ENCODE measurements at regions not wholly inside any gene's neighbourhood (a gene's known extent, or its start where the extent isn't known, plus 50 kb on each side); places are given as distances from the start of the nearest gene placed in this dataset.
"Not testable (repeated sequence)": the region's sequence is repeated elsewhere in the genome, so short reads cannot be mapped to it uniquely, and the experiment has no call there.

DNA sequence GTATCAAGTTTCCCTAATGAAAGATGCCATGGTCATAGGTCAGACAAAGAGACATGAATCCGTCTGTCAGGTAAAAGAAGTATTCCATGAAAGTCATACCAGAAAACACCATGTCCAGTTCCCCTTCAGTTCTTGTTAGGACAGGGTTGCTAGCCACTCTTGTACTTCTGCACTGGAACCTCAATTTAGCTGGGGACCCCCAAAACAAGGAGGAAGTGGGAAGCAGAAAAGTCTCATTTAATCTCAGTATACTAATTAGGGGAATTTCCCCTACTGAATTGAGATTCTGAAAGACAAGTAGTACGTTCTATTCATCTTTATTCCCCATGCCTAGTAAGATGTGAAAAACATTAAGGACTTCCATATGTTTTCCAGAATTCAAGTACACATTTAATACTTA is 1289.9 kb upstream of the B3GALT2 start:
- no peak for DNase-seq

DNA sequence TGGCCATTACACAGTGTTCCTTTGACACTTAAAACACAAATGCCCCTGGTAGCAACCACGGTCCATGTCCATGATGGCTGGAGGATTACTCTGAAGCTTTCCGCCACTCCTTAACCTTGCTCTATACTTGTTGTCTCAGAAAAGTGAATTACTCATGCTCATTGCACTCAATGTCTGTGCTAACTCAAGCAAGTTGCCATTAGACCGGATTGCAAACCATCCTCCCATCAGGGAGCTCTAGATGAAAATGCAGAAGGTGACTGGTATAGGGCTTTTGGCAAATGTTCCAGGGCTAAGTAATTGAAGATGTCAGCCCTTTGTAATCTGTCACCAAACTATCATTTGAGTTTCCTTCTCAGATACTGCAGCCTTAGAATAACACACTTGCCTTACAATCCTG is 1288.3 kb upstream of the B3GALT2 start:
- no peak for DNase-seq

DNA sequence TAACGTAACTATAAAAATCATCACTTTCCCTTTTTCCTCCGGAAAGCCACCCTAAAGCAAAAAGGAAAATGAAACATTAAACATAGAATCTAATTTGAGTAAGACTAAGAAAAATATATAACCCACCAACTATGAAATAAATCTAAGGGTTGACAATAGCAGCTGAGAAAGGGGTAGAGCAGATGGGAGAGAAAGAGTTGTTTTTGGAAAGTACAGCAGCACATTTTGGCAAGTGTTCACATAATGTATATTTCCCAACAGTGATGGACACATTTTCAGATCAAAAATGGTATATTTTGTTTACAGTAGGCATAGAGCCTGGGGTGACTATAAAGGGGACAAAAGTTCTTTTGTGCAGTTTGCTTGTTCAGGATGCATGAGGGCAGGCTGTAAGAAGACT is 1287.4 kb upstream of the B3GALT2 start:
- DNase-seq: no peak

DNA sequence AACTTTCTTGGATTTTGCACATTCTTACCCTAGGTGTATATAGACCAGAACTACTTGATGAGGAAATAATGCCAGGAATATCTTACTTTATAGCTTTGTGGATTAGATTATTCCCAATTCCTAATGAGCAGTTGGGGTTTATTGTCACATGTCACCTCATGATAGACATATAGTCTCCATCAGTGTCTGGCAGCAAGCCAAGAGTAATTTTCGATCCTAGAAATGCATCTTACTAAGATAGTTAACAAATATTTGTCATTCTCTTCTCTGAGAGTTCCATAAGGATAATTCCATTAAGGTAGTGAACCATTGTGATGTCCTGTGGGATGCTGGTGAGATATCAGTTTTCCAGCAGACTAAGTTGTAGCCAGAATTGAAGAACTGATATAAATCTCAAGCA is 1282.9 kb upstream of the B3GALT2 start:
- DNase-seq: no peak

DNA sequence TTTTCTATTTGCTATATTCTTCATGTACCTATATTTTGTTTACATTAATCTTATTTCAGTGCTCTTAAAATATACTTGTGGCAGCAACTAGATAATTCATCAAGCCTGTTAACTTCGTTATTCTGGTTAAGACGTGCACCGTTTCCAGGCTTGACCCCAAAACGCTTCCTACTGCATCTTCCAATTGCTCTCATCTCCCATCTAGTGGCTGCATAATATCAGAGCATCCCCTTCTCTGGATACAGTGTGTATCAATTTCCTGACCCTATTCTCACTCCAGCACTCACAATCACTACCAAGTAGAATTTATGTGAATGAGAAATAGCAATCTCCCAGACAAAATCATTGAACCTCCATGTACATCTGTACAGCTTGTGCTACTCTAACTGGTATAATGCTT is 1280.3 kb upstream of the B3GALT2 start:
- no peak for DNase-seq

DNA sequence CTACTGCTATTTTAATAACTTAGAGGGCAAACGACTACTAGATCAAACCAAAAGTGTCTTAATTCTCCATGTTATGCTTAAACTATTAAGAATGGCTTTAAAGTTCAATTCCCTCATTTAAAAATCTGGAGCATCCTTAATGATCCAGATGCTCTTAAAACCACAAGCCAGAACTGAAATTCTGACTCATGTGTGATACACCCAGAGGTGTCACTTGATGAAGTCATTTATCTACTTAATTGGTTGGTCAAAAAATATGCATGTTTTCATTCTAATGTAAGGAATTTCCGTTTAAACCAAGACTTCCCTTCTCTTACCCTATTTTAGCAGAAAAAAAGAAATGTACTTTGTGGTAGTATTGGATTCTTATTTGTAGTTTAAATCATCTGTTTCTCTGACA is 1261.2 kb upstream of the B3GALT2 start:
- no peak for DNase-seq

DNA sequence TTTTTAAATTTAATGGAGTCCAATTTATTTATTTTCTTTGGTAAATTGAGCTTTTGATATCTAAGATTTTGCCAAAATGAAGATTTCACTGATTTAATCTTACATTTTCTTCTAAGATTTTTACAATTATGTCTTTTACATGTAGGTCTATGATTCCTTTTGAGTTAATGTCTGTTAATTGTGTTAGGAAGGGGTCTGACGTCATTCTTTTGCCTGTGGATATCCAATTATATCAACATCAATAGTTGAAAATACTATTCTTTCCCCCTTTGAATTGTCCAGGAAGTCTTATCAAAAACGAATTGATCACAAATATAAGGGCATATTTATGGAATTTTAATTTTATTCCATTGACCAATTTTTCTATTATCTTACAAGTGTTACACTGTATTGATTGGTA is 1258.8 kb upstream of the B3GALT2 start:
- no peak for DNase-seq

DNA sequence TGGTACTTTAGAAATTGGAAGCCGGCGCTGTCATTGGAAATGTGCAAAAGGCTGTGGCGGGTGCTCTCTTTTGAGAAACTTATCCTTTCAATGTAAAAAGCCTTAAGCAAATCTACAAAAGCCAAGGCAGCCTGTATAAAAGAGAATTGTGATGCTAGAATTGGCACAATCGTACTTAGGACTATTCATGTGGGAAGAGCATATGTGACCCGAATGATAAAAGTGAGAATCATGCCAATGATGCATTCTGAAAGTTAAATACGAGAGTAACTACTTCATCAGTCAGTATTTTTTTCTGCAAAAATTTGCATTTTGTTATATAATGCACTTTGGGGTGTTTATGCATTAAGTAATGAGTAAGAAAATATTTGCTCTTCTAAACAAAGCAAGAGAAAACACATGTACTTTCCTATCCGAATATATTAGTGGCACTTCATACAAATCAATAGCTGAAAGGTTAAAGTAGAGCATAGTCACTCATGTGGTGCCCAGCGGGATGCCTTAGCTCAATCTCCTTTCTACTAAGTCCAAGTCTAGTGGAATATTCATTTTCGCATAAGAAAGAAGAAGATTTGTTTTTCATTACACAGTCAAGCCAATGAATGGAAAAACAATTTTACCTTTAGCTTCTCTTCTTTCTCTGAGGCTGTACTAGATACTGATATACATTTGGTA is 1256.6 kb upstream of the B3GALT2 start:
- no peak for DNase-seq

DNA sequence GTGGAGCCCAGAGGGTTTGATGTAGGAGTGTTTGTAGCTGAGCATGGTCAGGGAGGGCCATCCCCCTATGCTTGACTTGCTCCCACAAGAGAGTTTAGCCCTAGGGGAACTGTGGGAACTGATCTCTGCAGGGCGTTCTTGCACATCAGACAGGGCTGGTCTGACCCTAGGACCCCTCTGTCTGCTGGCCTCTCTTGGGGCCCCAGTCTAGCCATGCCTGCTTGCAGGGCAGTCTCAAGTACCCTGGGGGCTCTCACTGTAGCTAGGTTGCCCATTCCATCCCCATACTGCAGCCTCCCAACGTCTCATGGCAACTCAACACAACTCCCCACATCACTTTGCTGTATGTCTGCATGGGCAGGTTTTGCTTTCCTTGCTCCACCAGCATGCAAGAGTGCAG is 1250.7 kb upstream of the B3GALT2 start:
- DNase-seq: no peak

DNA sequence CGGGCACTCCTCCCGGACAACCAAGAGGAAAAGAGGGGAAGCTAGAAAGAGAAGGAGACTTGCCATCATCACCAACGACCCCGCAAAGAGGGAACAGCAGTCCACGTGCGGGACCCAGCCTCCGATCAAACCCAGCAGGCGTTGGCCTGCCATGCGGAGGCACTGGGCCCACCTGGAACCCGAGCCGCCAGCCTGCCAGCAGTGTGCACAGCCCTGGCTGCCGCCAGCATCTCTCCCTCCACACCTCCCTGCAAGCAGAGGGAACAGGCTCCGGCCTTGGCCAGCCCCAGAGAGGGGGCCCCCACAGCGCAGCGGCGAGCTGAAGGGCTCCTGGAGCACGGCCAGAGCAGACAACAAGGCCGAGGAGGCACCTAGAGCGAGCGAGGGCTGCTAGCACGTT is 1244.7 kb upstream of the B3GALT2 start:
- no peak for DNase-seq

DNA sequence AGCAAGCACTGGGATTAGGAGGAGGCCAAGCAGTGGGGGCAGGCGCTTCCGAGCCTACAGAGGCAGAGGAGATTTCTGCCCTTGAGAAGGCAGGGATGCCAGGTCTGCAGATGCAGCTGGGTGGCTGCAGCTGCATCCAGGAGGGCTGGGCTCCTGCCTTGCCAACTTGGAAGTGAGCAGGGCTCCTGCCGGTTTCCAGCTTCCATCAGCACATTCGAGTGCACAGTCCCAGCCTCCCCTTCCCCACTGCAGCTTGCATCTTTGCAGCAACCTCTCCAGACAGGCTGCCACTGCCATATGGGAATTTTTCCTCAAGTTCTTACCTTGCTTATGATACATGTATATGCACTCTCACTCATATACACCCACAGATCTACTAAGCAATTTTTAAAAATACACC is 1234.3 kb upstream of the B3GALT2 start:
- no peak for DNase-seq

DNA sequence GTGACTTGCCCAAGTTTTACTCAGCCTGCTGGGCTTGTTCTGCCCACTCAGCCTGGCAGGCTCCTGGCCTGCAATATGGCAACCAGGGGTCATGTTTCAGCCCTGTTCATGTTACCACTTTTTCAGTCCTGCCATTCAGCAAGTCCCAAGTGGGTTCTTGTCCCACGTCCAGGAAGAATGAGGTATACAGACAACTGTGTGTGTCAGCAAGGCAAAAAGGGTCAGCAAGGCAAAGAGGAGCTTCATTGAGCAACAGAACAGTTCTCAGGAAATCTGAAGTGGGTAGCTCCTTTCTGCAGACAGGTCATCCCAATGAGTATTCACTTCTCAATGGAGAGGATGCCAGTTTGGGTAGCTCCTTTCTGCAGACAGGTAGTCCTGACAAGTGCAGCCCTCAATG is 1233.3 kb upstream of the B3GALT2 start:
- DNase-seq: no peak

DNA sequence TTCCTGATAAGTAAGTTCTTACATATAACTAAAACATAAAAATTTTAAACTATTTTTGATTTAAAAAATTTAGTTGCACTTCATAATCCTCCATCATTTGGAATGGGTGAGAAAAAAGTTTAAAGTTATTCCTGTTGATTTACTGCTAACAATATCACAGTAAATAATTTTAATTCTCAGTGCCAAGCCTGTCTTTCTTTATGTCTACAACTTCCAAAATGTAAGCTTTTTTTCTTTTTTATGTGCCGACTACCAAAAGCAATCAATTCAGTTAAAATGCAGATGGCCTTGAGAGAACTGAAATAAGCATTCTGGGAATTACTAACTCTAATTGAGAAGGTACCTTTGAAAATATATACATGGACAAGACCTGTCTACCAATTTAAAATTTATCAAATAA is 1224.3 kb upstream of the B3GALT2 start:
- no peak for DNase-seq

DNA sequence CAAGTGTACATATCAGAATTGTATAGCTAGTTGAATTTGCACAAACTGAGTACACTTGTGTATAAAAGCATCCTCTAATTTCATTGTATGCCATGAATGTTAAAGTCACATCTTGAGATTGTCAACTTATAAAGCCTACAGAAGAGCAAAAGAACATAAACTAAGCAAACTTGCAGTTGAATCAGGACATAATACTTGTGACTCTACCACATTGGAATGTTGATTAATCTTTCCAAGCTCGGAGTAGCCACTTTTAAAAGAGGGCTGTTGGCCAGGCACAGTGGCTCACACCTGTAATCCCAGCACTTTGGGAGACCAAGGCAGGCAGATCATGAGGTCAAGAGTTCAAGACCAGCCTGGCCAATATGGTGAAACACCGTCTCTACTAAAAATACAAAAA is 1220.8 kb upstream of the B3GALT2 start:
- DNase-seq: not testable (repeated sequence)

DNA sequence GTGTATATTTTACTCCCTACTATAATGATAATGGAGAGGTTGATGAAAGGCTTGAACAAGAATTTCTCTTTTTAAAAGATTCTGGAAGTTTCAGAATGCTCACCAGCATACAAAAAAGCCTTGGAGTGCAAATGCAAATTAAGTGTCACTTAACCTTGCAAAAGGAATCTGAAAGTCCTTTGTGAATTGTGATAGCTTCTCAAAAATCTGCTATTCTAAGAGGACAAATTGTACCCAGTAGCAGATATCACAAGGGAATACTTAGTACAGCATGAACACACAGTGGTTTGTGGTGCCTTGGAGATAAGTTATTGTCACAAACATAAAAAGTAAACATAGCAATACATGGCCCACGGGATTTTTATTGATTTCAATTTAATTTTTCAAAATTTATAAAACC is 1208.3 kb upstream of the B3GALT2 start:
- DNase-seq: no peak

DNA sequence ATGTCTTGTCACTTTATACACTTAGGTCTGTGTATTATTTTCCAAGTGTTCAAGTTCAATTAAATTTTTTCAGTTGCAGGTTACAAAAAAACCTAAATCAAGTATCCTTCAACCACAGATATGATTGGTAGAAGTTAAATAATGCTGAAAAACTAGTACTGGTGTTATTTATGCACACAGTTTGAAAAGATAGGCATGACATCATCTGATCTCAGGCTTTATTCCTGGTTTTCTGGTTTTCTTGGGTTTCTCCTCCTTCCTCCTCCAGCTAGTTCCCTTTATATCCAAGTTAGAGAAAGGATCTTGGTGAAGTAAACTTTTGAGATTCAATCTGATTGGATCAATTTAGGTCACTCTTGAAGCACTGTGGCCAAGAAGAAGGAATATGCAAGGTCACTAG is 1201.1 kb upstream of the B3GALT2 start:
- DNase-seq: no peak

DNA sequence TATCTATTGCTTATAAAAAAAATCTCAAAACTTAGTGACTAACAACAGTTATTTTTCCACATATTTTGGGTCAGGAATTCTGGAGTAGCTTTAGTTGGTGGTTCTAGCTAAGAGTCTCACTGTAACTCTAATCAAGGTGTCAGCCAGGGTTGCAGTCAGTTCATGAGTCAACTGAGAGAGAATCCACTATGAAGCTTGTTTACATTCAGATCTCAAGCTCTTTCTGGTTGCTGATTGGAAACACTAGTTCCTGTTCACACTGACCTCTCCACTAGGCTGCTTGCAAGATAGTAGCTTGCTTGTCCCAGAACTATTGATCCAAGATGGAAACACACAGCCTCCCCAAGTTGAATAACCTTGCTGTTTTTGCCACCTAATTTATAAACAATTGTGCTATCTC is 1192.1 kb upstream of the B3GALT2 start:
- DNase-seq: no peak

DNA sequence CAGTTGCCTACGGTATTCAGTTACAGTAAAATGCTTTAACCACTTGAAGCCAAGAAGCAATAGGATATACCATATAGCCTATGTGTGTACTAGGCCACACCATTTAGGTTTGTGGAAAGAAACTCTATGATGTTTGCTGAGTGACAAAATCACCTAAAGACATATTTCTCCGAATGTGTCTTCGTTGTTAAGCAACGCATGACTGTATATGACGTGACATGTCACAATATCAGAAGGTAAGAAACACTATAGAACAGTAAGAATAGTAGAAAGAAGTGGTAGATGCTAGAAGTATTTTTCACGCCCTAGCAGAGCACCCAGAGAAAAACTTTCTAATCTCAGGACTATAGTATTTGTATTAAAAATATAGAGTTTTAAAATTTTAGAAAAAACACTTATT is 1188.2 kb upstream of the B3GALT2 start:
- DNase-seq: no peak

DNA sequence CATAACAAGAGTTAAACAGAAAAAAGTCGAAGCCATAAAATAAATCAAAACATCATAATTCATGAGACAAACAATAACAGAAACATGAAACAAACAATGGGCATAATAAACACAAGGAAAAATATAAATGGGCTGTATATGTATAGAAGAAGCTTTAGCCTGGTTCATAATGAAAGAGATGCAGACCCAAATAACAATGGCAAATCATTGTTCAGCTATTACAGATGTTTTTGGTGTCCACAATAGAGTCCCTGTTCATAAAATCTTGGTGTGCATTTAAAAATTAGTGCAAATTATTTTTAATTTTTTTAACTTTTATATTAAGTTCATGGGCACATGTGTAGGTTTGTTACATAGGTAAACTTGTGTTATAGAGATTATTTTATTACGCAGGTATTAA is 1185.9 kb upstream of the B3GALT2 start:
- no peak for DNase-seq

DNA sequence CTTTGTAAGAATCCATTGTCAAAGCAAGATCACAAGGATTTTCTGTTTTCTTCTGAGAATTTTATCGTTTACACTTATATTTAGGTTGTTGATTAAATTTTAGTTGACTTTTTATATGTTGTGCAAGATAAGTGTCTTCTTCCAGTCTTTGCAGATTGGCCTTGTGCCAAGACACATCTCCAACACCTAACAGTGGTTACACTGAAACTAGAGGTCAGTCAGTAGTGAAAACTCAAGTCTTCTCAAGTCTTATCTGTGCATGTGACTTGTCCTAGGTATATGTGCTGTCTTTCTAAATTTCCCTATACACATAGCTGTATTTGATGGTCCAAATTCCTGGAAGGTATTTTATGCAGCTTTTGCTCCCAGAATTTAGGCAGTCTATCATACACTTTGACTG is 1183.2 kb upstream of the B3GALT2 start:
- no peak for DNase-seq

DNA sequence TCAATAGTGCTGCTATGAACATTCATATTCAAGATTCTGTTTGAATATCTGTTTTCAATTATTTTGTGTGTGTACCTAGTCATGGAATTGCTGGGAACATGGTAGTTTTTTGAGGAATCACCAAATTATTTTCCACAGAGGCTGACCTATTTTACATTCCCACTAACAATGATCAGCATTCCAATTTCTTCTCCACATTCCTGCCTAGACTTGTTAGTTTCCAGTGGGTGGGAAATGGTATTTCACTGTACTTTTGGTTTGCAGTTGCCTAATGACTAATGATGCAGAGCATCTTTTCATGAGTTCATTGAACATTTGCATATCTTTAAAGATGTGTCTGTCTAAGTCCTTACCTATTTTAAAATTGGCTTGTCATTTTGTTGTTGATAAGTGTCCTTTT is 1182.6 kb upstream of the B3GALT2 start:
- DNase-seq: no peak

DNA sequence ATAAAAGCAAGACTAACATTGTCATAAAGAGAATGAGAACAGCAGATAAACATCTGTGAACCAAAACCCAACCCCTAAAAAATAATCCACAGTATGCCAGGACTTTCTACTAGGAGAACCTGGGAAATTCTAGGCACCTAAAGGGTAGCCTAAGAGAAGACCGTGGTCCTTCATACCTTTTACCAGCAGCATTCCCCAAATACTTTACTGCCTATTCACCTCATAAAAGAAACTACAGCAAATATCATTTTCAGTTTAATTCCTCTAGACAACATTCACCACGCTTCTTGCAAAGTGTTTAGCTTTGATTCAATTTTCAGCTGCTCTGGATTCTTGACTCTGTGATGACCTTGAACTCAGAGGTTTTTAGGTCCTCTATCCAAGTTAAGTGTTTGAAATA is 1180.7 kb upstream of the B3GALT2 start:
- DNase-seq: no peak

DNA sequence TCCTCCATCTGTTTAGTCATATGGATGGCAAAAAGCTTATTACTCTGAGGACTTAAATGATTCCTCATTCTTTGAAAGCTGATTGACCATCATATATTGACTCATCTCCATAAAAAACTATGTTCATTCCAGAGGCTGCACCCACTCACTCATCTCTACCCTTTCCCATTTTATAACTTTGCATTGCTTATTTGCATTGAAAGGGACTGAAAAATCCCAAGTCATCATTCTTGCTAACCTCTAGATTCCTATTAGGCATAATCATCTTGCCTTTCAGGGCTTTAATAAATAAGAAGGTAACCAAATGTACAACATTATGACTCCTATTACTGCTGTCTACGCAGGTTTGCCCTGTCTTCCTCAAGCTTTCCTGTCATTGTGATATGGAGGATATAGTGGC is 1180.3 kb upstream of the B3GALT2 start:
- DNase-seq: no peak

DNA sequence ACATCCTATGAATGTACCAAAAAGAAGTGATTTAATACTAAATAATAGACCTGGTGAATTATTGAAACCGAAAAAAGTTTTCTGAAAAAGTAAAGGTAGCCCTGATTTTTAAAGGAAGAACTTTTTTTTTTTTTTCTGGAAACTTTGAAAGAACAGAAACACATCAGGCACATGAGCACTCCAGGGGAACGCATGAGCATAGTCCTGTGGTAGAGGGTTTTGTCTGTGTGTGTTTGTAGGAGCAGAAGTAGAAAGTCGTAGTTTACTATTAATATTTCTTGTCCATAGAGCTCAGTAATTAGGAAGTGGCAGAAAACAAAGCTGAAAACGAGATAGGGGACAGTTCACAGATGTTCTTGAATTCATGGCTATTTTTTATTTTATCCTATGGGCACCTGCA is 1175.9 kb upstream of the B3GALT2 start:
- DNase-seq: no peak

DNA sequence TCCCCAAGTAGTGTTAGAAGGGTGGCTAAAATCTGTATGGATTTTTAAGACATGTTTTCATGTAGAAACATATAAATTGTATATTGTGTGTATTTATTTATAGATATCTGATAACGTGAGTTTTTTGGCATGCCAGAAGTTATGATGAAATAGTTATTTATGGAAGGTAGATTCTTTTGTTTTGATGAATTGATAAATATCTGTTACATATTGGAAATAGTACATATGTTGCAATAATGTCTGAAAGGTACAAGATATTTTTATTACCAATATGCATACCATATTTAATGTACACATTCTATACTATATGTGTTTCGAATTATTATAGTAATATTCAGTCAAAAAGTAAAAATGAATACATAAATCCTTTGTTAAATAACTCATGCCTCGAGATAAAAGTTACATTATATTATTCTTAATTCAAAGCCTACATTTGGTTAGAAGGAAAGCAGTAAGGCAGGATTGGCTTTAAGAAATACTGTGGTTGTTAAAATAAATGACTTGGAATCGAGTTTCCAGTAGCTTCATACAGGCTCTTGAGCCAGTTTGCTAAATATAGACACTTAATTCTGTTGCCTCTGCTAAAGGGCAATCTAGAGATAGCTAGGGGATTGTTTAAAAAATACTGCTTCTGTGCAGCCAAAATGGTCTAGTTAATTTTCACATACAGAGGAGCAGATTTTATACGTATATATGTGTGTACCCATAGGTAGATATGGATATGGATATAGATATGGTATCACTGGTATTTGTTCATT is 1175.1 kb upstream of the B3GALT2 start:
- no peak for DNase-seq
